Astrocyte (in vitro differentiated cells and primary cell): ENCODE measurements at regions not wholly inside any gene's neighbourhood (a gene's known extent, or its start where the extent isn't known, plus 50 kb on each side); places are given as distances from the start of the nearest gene placed in this dataset.

Experiments used
- CTCF ChIP-seq: IDR thresholded peaks from 2 replicates; pipeline ENCODE4 v1.5.1; 2011; ENCODE audit warnings: low read depth, mild to moderate bottlenecking, inconsistent platforms, low read length, moderate library complexity; ENCODE audit not compliant: insufficient read depth
- EZH2 ChIP-seq: IDR thresholded peaks from 2 replicates; pipeline ENCODE4 v1.6.1; 2012; ENCODE audit warnings: mild to moderate bottlenecking, low read length, inconsistent platforms; ENCODE audit not compliant: insufficient read depth

- no peak for TF ChIP-seq CTCF
- no peak for TF ChIP-seq EZH2
These were observed 326.9 kb upstream of the SFSWAP start for GRCh38 chr12:131383741-131384543.
